ENCODE measurements at regions not wholly inside any gene's neighbourhood (a gene's known extent, or its start where the extent isn't known, plus 50 kb on each side); places are given as distances from the start of the nearest gene placed in this dataset.

DNA sequence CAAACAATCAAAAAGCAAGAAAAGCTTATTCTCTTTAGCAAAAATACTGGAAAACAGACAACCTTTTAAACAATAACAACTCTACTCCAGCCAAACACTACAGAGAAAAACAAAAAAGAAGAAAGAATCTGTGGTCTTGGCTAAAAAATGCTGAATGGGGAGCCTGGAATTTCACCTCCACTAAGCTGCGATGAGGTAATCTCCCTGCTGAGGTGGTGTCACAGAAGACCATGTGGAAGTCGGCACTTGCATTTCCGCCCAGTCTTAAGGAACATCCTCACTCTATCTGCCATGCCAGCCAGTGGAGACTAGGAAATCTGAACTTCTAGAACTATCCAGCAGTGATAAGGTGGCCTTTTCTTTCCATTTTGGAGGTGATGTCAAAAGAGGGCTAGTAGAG is 1026.8 kb upstream of the EPHA7 start:
- no peak overlapping the region for H3K9ac ChIP-seq (ENCODE audit: insufficient read depth, low read length)
- no peaks in the 10 kb centered on the region for H3K27me3 ChIP-seq (ENCODE audit: control insufficient read depth, insufficient read depth, low read length)
- no peak overlapping the region for H2AFZ ChIP-seq (ENCODE audit: low read length)
- H3K4me3 ChIP-seq (replicated peaks in 1 of 4; ENCODE audit: control extremely low read depth in 1 of 4, insufficient read depth in 1 of 4, low read depth in 3 of 4, low read length in 4 of 4): no peak overlapping the region
- H3K4me1 ChIP-seq (ENCODE audit: control insufficient read depth, extremely low read depth, insufficient read depth, low read length): no peaks in the 10 kb centered on the region
- H3K4me2 ChIP-seq (ENCODE audit: extremely low read depth, insufficient read depth, low read length): no peak overlapping the region
- no peaks in the 10 kb centered on the region for H3K36me3 ChIP-seq (ENCODE audit: control insufficient read depth, insufficient read depth, low read length)
- no peaks in the 10 kb centered on the region for H4K20me1 ChIP-seq (ENCODE audit: control insufficient read depth, extremely low read depth, insufficient read depth, low read length)
- TF ChIP-seq EZH2 (IDR thresholded peaks at IDR 0.05; ENCODE audit: low read length, missing control alignments): no peak
- TF ChIP-seq, protein P1, sequence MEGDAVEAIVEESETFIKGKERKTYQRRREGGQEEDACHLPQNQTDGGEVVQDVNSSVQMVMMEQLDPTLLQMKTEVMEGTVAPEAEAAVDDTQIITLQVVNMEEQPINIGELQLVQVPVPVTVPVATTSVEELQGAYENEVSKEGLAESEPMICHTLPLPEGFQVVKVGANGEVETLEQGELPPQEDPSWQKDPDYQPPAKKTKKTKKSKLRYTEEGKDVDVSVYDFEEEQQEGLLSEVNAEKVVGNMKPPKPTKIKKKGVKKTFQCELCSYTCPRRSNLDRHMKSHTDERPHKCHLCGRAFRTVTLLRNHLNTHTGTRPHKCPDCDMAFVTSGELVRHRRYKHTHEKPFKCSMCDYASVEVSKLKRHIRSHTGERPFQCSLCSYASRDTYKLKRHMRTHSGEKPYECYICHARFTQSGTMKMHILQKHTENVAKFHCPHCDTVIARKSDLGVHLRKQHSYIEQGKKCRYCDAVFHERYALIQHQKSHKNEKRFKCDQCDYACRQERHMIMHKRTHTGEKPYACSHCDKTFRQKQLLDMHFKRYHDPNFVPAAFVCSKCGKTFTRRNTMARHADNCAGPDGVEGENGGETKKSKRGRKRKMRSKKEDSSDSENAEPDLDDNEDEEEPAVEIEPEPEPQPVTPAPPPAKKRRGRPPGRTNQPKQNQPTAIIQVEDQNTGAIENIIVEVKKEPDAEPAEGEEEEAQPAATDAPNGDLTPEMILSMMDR (conservative IDR thresholded peaks at IDR 0.05 in 1 of 2, IDR thresholded peaks at IDR 0.05 in 1 of 2; ENCODE audit: low read depth in 1 of 2, low read length in 2 of 2): no peak
- no peaks in the 10 kb centered on the region for H3K9me3 ChIP-seq (ENCODE audit: control insufficient read depth, insufficient read depth, low read depth, low read length)
- H3K79me2 ChIP-seq (ENCODE audit: control insufficient read depth, insufficient read depth, low read length): no peaks in the 10 kb centered on the region
- DNase-seq (ENCODE audit: low read depth in 2 of 2): no peak
- H3K27ac ChIP-seq (ENCODE audit: insufficient read depth, low read length): no peak overlapping the region

- H3K4me2 ChIP-seq (ENCODE audit: extremely low read depth, insufficient read depth, low read length): no peak overlapping the region
- DNase-seq (ENCODE audit: low read depth in 2 of 2): no peak
- H3K27ac ChIP-seq (ENCODE audit: insufficient read depth, low read length): no peak overlapping the region
- H2AFZ ChIP-seq (ENCODE audit: low read length): no peak overlapping the region
- H3K9ac ChIP-seq (ENCODE audit: insufficient read depth, low read length): no peak overlapping the region
- H4K20me1 ChIP-seq (ENCODE audit: control insufficient read depth, extremely low read depth, insufficient read depth, low read length): no peaks in the 10 kb centered on the region
- TF ChIP-seq, protein P1 (conservative IDR thresholded peaks at IDR 0.05 in 1 of 2, IDR thresholded peaks at IDR 0.05 in 1 of 2; ENCODE audit: low read depth in 1 of 2, low read length in 2 of 2): no peak
- TF ChIP-seq EZH2 (IDR thresholded peaks at IDR 0.05; ENCODE audit: low read length, missing control alignments): no peak
- no peaks in the 10 kb centered on the region for H3K9me3 ChIP-seq (ENCODE audit: control insufficient read depth, insufficient read depth, low read depth, low read length)
- no peaks in the 10 kb centered on the region for H3K4me1 ChIP-seq (ENCODE audit: control insufficient read depth, extremely low read depth, insufficient read depth, low read length)
- H3K36me3 ChIP-seq (ENCODE audit: control insufficient read depth, insufficient read depth, low read length): no peaks in the 10 kb centered on the region
- no peaks in the 10 kb centered on the region for H3K27me3 ChIP-seq (ENCODE audit: control insufficient read depth, insufficient read depth, low read length)
- H3K4me3 ChIP-seq (replicated peaks in 1 of 4; ENCODE audit: control extremely low read depth in 1 of 4, insufficient read depth in 1 of 4, low read depth in 3 of 4, low read length in 4 of 4): no peak overlapping the region
- H3K79me2 ChIP-seq (ENCODE audit: control insufficient read depth, insufficient read depth, low read length): no peaks in the 10 kb centered on the region
Measured at GRCh38 chr6:94443701-94444100, 1024.3 kb upstream of the EPHA7 start.

- no peaks in the 10 kb centered on the region for H3K79me2 ChIP-seq (ENCODE audit: control insufficient read depth, insufficient read depth, low read length)
- DNase-seq (ENCODE audit: low read depth in 2 of 2): no peak
- no peaks in the 10 kb centered on the region for H3K36me3 ChIP-seq (ENCODE audit: control insufficient read depth, insufficient read depth, low read length)
- no peaks in the 10 kb centered on the region for H3K27me3 ChIP-seq (ENCODE audit: control insufficient read depth, insufficient read depth, low read length)
- no peak overlapping the region for H3K4me3 ChIP-seq (replicated peaks in 1 of 4; ENCODE audit: control extremely low read depth in 1 of 4, insufficient read depth in 1 of 4, low read depth in 3 of 4, low read length in 4 of 4)
- H3K9ac ChIP-seq (ENCODE audit: insufficient read depth, low read length): no peak overlapping the region
- no peaks in the 10 kb centered on the region for H3K4me1 ChIP-seq (ENCODE audit: control insufficient read depth, extremely low read depth, insufficient read depth, low read length)
- no peak overlapping the region for H3K4me2 ChIP-seq (ENCODE audit: extremely low read depth, insufficient read depth, low read length)
- H3K27ac ChIP-seq (ENCODE audit: insufficient read depth, low read length): no peak overlapping the region
- H3K9me3 ChIP-seq (ENCODE audit: control insufficient read depth, insufficient read depth, low read depth, low read length): no peaks in the 10 kb centered on the region
- no peak overlapping the region for H2AFZ ChIP-seq (ENCODE audit: low read length)
- no peaks in the 10 kb centered on the region for H4K20me1 ChIP-seq (ENCODE audit: control insufficient read depth, extremely low read depth, insufficient read depth, low read length)
- TF ChIP-seq, protein P1 (conservative IDR thresholded peaks at IDR 0.05 in 1 of 2, IDR thresholded peaks at IDR 0.05 in 1 of 2; ENCODE audit: low read depth in 1 of 2, low read length in 2 of 2): no peak
- TF ChIP-seq EZH2 (IDR thresholded peaks at IDR 0.05; ENCODE audit: low read length, missing control alignments): no peak
Measured at GRCh38 chr6:94424692-94425091, 1005.3 kb upstream of the EPHA7 start.
